ENCODE measurements at regions not wholly inside any gene's neighbourhood (a gene's known extent, or its start where the extent isn't known, plus 50 kb on each side); places are given as distances from the start of the nearest gene placed in this dataset.

GRCh38 chr4:14092741-14093140, 465.2 kb upstream of the BOD1L1 start:
- DNase-seq (ENCODE audit: low read depth, low spot score) = no peak

- DNase-seq (ENCODE audit: low read depth, low spot score) = no peak
Observed at GRCh38 chr4:14095831-14096230, 468.3 kb upstream of the BOD1L1 start.

DNA sequence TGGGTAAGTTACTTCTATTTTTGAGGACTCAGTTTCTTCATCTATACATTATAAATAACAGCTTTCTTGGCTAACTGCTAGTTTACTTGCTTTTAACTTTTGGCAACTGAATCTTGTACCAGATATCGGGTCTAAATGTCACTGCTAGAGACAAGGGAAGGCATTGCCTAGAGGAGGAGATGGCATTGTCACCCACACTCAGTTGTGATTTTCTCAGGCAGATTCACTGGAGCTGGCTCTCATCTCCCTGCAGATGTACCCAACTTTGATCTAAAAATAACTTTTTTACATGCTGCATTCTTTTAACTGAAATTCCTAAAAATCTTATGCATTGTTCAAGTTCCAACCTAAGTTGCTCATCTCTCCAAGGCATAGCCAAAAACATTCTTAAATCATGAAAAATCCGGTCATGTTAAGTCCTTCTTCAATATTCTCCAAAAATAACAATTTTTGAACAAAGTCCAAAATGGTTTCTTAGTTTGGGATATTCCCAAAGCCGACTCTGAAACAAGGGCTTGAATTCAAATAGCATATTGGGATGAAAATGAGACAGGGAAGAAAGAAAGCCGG, 469.0 kb upstream of the BOD1L1 start:
- no peak for DNase-seq (ENCODE audit: low read depth, low spot score)

GRCh38 chr4:14100349-14100748, 472.8 kb upstream of the BOD1L1 start:
- DNase-seq (ENCODE audit: low read depth, low spot score) = no peak

DNA sequence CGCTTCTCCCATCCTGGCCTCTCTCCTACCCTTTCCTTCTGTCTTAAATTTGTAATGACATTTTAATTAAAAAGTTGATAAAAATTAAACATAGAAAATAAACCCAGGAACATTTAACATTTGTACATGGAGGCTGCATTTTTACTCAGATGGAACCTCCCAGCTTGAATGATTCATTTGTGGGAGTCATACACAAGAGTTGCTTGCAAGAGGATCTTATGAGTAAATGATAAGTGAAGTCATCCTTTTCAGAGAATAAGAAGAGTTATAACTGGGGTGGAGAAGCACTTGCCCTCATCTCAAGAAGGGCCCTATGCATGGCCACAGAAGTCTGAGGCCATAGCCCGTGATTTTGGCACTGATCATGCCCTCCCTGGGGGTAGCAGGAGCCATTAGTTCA, 482.9 kb upstream of the BOD1L1 start:
- DNase-seq (ENCODE audit: low read depth, low spot score) = no peak

- DNase-seq (ENCODE audit: low read depth, low spot score) = no peak
Observed at GRCh38 chr4:14111730-14112181, 484.2 kb upstream of the BOD1L1 start.

DNA sequence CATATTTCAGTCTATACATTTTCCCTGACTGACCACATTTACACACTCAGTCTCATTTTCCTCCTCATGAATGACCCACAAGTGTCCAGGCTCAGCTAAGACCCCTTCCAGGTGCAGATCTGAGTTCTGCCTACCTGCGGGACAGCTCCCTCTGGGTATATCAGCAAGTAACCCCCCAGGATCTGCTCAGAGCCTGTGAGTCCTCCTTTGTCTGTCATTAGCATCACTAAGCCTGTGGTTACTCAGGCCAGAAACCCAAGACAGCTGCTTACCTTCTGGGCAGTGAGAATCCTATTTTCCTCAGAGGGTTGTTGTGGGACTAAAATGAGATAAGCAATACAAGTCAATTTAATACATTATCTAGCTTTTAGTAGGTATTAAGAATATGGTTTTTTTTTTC, 487.6 kb upstream of the BOD1L1 start:
- peak; percentile 23 for DNase-seq (ENCODE audit: low read depth, low spot score)

DNA sequence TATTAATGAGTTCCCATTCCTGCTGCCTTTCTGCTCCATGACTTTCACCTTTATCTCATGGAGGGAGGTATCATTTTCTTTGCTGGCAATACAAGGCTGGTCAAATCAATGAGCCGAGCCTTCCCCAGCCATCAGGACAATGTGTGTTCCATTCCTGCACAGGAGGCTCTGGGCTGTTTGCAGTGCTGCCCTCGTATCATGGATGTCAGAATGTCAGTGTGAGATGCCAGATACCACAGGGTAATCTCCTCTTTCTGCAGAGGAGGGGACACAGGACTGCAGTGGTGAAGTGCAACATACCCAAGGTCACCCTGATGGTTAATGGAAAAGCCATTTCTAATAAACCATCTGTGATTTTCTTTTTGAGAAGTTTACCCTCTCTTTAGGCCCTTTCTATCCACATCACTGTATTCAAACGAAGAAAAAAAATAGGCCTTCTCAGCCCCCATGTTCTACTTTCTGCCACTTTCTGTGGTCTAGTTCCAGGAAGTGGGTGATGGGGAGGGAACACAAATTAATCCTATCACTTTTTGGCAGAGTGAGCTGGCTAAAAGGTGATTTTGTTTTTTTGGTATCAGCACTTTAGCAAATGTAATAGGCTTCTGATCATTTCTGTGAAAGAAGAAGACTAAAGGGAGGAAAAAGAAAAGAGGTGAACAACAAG, 490.2 kb upstream of the BOD1L1 start:
- no peak for DNase-seq (ENCODE audit: low read depth, low spot score)

DNA sequence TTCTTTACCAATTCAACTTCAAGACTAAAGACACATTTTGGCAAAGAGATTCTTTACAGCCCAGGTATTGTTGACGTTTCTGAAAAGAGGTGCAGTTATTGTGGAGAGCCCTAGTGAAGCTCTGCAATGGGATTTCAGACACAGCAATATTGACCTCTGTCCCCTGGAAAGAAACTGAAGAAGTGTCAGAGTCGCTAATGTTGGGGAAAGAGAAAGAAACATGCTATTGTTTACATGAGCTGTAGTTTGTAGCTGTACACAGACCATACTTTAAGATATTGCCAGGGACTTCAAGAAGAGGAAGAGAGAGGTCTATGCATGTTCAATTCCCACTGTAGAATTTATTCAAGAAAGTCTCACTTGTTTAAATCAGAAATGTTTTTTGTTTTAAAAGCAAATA, 497.3 kb upstream of the BOD1L1 start:
- no peak for DNase-seq (ENCODE audit: low read depth, low spot score)

DNA sequence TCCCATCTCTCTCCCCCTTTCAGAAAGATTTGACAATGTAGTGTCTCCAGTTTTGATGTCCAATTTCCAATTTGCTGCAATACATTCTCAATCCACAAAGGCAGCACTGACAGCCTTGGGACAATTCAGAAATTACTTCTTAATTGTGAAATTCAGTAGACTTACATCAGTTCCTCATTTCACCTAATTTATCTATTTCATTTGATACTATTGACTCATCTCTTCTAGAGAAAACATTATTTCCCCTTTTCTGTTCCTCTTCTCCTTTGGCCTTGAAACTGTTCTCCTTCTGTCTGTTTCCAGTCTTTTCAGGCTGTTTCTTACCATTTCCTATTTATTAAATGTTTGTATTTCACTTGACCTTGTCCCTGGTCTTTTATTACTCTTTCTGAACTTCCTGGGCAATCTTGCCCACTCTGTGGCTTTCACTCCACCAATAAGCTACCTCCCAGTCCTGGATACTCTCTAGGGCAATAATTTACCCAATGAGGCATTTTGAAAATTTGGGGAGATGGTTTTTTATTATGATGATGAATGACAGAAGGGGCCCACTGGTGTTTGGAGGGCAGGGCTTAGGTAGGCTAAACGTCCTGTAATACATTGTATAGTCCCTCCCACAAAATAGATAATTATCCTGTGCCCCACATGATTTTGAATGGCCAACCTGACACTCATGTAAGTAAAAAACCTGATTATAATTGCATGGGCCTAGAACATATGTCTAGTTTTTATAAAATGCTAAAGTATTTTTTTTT, 498.0 kb upstream of the BOD1L1 start:
- DNase-seq (ENCODE audit: low read depth, low spot score) = no peak

DNA sequence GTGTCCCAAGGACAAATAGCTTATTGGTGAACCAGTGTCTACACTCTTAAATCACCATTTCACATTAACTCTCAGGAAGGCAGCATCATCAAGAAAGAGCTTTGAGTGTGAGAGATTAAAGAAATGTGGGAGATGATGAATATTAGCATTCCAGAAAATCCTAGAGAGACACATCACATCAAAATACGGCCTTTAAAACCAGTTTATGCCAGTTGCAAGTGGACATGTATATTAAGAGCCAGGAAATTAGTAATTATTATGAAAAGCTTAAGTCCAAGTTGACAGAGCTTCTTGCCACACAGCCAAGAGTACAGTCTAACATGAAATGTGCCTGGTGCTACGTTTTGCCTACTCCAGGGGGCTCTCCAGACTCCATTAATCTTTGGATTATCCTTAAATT, 503.0 kb upstream of the BOD1L1 start:
- no peak for DNase-seq (ENCODE audit: low read depth, low spot score)

- no peak for DNase-seq (ENCODE audit: low read depth, low spot score)
Observed at GRCh38 chr4:14131335-14131734, 503.8 kb upstream of the BOD1L1 start.

DNA sequence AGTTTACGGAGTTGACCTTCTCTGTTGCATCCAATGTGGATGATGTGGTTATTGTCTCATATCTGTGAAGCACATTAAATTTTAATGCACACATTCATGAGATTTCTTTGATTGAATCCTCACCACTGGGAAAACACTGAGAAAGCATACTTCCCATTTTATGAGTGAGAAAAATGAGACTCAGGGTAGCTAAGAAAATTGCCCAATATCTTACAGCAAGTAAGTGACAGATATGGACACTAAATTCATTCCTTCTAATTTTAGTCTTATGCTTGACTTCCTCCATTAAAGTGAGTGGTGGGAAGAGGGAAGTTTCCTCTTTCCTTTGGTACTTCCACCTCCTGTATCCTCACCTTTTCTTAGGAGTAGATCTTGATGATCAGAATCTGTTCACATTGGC, 504.8 kb upstream of the BOD1L1 start:
- DNase-seq (ENCODE audit: low read depth, low spot score) = no peak

DNA sequence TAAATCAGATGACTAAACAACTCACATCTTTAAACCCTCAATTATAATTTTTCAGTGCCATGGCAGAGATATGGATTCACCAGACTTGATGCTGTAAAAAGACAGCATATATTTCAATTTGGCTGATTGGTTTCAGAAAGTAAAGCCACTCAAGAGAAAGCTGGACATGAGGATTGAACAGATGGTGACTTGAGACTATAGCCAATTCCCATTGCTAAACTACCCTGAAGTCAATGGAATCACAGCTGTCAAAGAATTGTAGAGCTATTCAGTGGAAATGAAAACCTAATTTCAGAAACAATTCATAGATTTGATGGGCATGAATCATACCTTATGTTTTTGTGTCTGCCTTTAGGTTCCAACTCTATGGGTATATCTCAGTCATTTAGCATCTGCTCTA, 510.6 kb upstream of the BOD1L1 start:
- DNase-seq (ENCODE audit: low read depth, low spot score) = no peak

- DNase-seq (ENCODE audit: low read depth, low spot score) = no peak
Observed at GRCh38 chr4:14143892-14144291, 516.4 kb upstream of the BOD1L1 start.

DNA sequence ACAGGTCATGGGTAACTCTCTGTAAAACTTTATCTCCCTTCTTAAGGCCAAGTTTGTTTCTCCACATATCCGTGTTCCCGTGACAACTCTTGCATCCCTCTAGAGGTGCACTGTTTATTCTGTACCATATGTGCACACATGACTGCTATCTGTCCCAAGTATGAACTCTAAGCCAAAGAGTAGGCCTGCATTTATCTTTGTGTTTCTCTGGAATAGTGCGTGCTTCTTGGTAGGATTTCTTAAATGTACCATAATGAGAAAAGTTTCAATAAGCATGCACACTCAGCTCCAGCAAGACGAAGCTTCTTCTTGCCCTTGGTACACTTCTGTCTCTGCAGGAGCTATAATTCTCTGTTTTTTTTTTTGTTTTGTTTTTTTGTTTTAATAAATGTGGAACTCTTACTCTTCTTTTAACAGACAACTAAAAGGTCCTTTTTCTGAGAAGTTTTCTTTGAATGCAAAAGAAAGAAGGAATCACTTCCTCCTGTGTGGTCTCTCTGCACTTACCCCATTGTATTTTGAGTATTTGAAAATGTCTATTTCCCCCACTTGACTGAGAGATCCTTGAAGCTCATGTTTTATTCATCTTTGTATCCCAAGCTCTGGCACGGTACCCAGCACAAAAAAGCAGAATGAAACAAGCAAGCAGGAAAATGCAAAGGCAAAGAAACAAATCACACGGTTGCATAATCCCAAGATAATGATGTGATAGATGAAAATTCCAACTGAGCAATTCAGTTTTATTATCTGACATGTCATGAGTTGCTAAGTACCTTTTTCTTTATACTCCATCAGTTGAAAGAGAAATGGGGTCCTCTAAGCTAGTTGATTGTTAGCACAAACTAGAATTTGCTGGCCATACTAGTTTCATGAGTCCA, 521.9 kb upstream of the BOD1L1 start:
- no peak for DNase-seq (ENCODE audit: low read depth, low spot score)

- DNase-seq (ENCODE audit: low read depth, low spot score) = no peak
Observed at GRCh38 chr4:14151101-14151500, 523.6 kb upstream of the BOD1L1 start.

GRCh38 chr4:14152834-14153519, 525.5 kb upstream of the BOD1L1 start:
- DNase-seq (ENCODE audit: low read depth, low spot score) = no peak

GRCh38 chr4:14155803-14156202, 528.3 kb upstream of the BOD1L1 start:
- DNase-seq (ENCODE audit: low read depth, low spot score) = no peak

- no peak for DNase-seq (ENCODE audit: low read depth, low spot score)
Observed at GRCh38 chr4:14157262-14157661, 529.7 kb upstream of the BOD1L1 start.

GRCh38 chr4:14165222-14165920, 537.8 kb upstream of the BOD1L1 start:
- no peak for DNase-seq (ENCODE audit: low read depth, low spot score)

Data from ELF-1 (cell line).